HepG2 (cell line): ENCODE measurements at regions not wholly inside any gene's neighbourhood (a gene's known extent, or its start where the extent isn't known, plus 50 kb on each side); places are given as distances from the start of the nearest gene placed in this dataset.

Source experiments
- EHMT2 ChIP-seq: fragments of 200-600 bp; sonication (generic); IDR thresholded peaks from 2 replicates; pipeline ENCODE4 v1.7.0; 2017; ENCODE audit warnings: antibody characterized with exemption, low read depth, low read length, borderline replicate concordance
- GABPA ChIP-seq, 2 experiments: IDR thresholded peaks; 2 replicates each; pipeline ENCODE4 v1.6.1; 2011 to 2016; ENCODE audit warnings: low read depth in 2 of 2, low read length in 1 of 2, missing biosample characterization in 1 of 2, missing genetic modification characterization in 1 of 2
- NR2F1 ChIP-seq, 2 experiments: fragments of 450-650 bp in 1 of 2; formaldehyde crosslinking in 1 of 2; IDR thresholded peaks; 2 replicates each; pipeline versions ENCODE4 v1.5.0 to v1.6.1; 2016 to 2020; ENCODE audit warnings: mild to moderate bottlenecking in 1 of 2, missing compliant biosample characterization in 1 of 2, missing genetic modification reagents in 1 of 2, moderate library complexity in 1 of 2
- YY1 ChIP-seq: IDR thresholded peaks from 2 replicates; pipeline ENCODE4 v1.6.1; 2011; ENCODE audit warnings: low read length, low read depth, moderate library complexity, mild to moderate bottlenecking; ENCODE audit not compliant: insufficient read depth, insufficient replicate concordance
- ZNF253 ChIP-seq: sonication (generic); formaldehyde crosslinking; IDR thresholded peaks from 2 replicates; pipeline ENCODE4 v1.8.0; 2022; ENCODE audit warnings: mild to moderate bottlenecking, missing genetic modification reagents, borderline replicate concordance
- TF ChIP-seq, protein P1 (sequence below): sonication (generic); formaldehyde crosslinking; IDR thresholded peaks from 2 replicates; pipeline ENCODE4 v1.5.0; 2020; ENCODE audit warnings: mild to moderate bottlenecking, missing genetic modification reagents, moderate library complexity
- TF ChIP-seq, protein P2 (sequence below): sonication (generic); formaldehyde crosslinking; IDR thresholded peaks from 2 replicates; pipeline ENCODE4 v1.4.0; 2020; ENCODE audit warnings: missing genetic modification reagents

DNA sequence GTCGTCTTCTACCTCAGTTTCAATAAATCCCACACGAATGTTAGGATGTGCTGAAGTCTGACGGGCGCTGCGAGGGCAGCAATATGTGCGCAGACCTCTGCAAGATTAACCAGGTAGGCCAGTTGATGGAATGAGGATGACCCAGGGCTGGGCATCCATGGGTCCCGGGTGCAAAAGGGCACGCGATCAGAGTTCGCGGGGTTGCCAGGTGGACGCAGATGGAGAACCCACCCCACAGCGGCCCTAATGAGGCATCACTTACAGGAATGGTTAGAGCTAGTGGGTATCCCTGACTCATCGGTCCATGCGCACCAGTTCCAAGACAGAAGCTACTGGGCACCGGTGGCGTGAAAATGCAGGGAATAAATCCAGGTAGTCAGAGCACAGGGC, 2116.0 kb downstream of the TP53TG3F start:
- no peak for TF ChIP-seq ZNF253 (CRISPR knock-in tag)
- no peak for TF ChIP-seq EHMT2
- TF ChIP-seq NR2F1 (CRISPR knock-in tag; IDR thresholded peaks at IDR 0.05) = no peak
- no peak for TF ChIP-seq GABPA (IDR thresholded peaks at IDR 0.05; ENCODE audit: low read depth, low read length)
- TF ChIP-seq GABPA (CRISPR knock-in tag; IDR thresholded peaks at IDR 0.05; ENCODE audit: low read depth) = no peak
- TF ChIP-seq, protein P1, sequence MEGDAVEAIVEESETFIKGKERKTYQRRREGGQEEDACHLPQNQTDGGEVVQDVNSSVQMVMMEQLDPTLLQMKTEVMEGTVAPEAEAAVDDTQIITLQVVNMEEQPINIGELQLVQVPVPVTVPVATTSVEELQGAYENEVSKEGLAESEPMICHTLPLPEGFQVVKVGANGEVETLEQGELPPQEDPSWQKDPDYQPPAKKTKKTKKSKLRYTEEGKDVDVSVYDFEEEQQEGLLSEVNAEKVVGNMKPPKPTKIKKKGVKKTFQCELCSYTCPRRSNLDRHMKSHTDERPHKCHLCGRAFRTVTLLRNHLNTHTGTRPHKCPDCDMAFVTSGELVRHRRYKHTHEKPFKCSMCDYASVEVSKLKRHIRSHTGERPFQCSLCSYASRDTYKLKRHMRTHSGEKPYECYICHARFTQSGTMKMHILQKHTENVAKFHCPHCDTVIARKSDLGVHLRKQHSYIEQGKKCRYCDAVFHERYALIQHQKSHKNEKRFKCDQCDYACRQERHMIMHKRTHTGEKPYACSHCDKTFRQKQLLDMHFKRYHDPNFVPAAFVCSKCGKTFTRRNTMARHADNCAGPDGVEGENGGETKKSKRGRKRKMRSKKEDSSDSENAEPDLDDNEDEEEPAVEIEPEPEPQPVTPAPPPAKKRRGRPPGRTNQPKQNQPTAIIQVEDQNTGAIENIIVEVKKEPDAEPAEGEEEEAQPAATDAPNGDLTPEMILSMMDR (CRISPR knock-in tag) = no peak
- TF ChIP-seq, protein P2, sequence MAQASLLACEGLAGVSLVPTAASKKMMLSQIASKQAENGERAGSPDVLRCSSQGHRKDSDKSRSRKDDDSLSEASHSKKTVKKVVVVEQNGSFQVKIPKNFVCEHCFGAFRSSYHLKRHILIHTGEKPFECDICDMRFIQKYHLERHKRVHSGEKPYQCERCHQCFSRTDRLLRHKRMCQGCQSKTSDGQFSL (CRISPR knock-in tag) = no peak
- TF ChIP-seq YY1 = no peak
